ENCODE measurements at regions not wholly inside any gene's neighbourhood (a gene's known extent, or its start where the extent isn't known, plus 50 kb on each side); places are given as distances from the start of the nearest gene placed in this dataset.

- TF ChIP-seq CTCF (IDR thresholded peaks at IDR 0.05), result no peak
- Histone ChIP-seq H3K4me1 (ENCODE audit: control insufficient read depth in 1 of 2, insufficient read depth in 1 of 2, low read depth in 1 of 2, low read length in 1 of 2) (no peaks in the 10 kb centered on the region), H3K27ac (no peak overlapping the region), H3K27me3 (peaks cover 22% of the 10 kb centered on the region), H3K4me3 (ENCODE audit: low read depth in 1 of 2, low read length in 1 of 2) (no peak overlapping the region), H3K36me3 (no peaks in the 10 kb centered on the region), H3K9me3 (no peaks in the 10 kb centered on the region)
Measured at GRCh38 chr20:40449974-40450616, 238.9 kb downstream of the MAFB start.

GRCh38 chr20:40449144-40449690 is 239.8 kb downstream of the MAFB start:
- Histone ChIP-seq H3K36me3 (no peaks in the 10 kb centered on the region), H3K9me3 (no peaks in the 10 kb centered on the region), H3K4me3 (ENCODE audit: low read depth in 1 of 2, low read length in 1 of 2) (no peak overlapping the region), H3K27me3 (peaks cover 18% of the 10 kb centered on the region), H3K27ac (no peak overlapping the region), H3K4me1 (ENCODE audit: control insufficient read depth in 1 of 2, insufficient read depth in 1 of 2, low read depth in 1 of 2, low read length in 1 of 2) (no peaks in the 10 kb centered on the region)
- no peak for TF ChIP-seq CTCF (IDR thresholded peaks at IDR 0.05)

GRCh38 chr20:40446888-40447287 is 242.1 kb downstream of the MAFB start:
- Histone ChIP-seq H3K9me3 (no peaks in the 10 kb centered on the region), H3K4me3 (ENCODE audit: low read depth in 1 of 2, low read length in 1 of 2) (no peak overlapping the region), H3K27me3 (peaks cover 31% of the 10 kb centered on the region), H3K4me1 (ENCODE audit: control insufficient read depth in 1 of 2, insufficient read depth in 1 of 2, low read depth in 1 of 2, low read length in 1 of 2) (no peaks in the 10 kb centered on the region), H3K27ac (no peak overlapping the region), H3K36me3 (no peaks in the 10 kb centered on the region)
- TF ChIP-seq CTCF (IDR thresholded peaks at IDR 0.05), result no peak

- no peaks in the 10 kb centered on the region for H3K9me3 ChIP-seq
- no peaks in the 10 kb centered on the region for H3K4me1 ChIP-seq (ENCODE audit: control insufficient read depth in 1 of 2, insufficient read depth in 1 of 2, low read depth in 1 of 2, low read length in 1 of 2)
- no peak overlapping the region for H3K4me3 ChIP-seq (ENCODE audit: low read depth in 1 of 2, low read length in 1 of 2)
- H3K36me3 ChIP-seq, result no peaks in the 10 kb centered on the region
- H3K27me3 ChIP-seq, result peaks cover 28% of the 10 kb centered on the region
- H3K27ac ChIP-seq, result no peak overlapping the region
- TF ChIP-seq CTCF (IDR thresholded peaks at IDR 0.05), result no peak
Measured at GRCh38 chr20:40444516-40444915, 244.5 kb downstream of the MAFB start.

- no peak overlapping the region for H3K27ac ChIP-seq
- no peaks in the 10 kb centered on the region for H3K4me1 ChIP-seq (ENCODE audit: control insufficient read depth in 1 of 2, insufficient read depth in 1 of 2, low read depth in 1 of 2, low read length in 1 of 2)
- no peak overlapping the region for H3K4me3 ChIP-seq (ENCODE audit: low read depth in 1 of 2, low read length in 1 of 2)
- H3K9me3 ChIP-seq, result no peaks in the 10 kb centered on the region
- H3K36me3 ChIP-seq, result no peaks in the 10 kb centered on the region
- peaks cover 28% of the 10 kb centered on the region for H3K27me3 ChIP-seq
- no peak for TF ChIP-seq CTCF (IDR thresholded peaks at IDR 0.05)
Measured at GRCh38 chr20:40443753-40444152, 245.3 kb downstream of the MAFB start.

Measured in neutrophil (primary cell).